HEK293 (cell line): ENCODE measurements at regions not wholly inside any gene's neighbourhood (a gene's known extent, or its start where the extent isn't known, plus 50 kb on each side); places are given as distances from the start of the nearest gene placed in this dataset.

ENCODE experiments used
- CTCF ChIA-PET: fragments of 350-600 bp; formaldehyde crosslinking; extraction: SDS; loops from one replicate; lab custom pipeline; 2021; ENCODE audit warnings: antibody characterized with exemption; lab: Yijun Ruan, JAX
- POLR2A ChIA-PET: fragments of 300-600 bp; formaldehyde crosslinking; extraction: SDS; loops from one replicate; lab custom pipeline; 2020; ENCODE audit warnings: antibody characterized with exemption, inconsistent platforms; lab: Yijun Ruan, JAX
- H3K27ac ChIP-seq: fragments of 200-500 bp; sonication (Bioruptor generic); 2 replicates; pipeline ENCODE4 v1.5.1; 2014; ENCODE audit warnings: low read depth, low read length, control low read depth, inconsistent platforms; ENCODE audit errors: extremely low read depth
- H3K36me3 ChIP-seq, 2 experiments: fragments of 200-500 bp in 1 of 2; sonication (Bioruptor generic) in 1 of 2; 1 replicate in 1 of 2; 2 replicates in 1 of 2; pipeline ENCODE4 v1.5.1; 2014 to 2017; ENCODE audit warnings: inconsistent platforms in 2 of 2, low read length in 2 of 2; ENCODE audit not compliant: control insufficient read depth in 2 of 2, insufficient read depth in 1 of 2
- H3K4me1 ChIP-seq: fragments of 200-500 bp; sonication (Bioruptor generic); 2 replicates; pipeline ENCODE4 v1.5.1; 2014; ENCODE audit warnings: mild to moderate bottlenecking, low read length, inconsistent platforms; ENCODE audit not compliant: control insufficient read depth, insufficient read depth
- H3K4me3 ChIP-seq: 2 replicates; pipeline ENCODE4 v1.5.1; 2011; ENCODE audit warnings: low read depth, mild to moderate bottlenecking, control low read depth, low read length, moderate library complexity
- H3K9me3 ChIP-seq: fragments of 200-500 bp; sonication (Bioruptor generic); 2 replicates; pipeline ENCODE4 v1.5.1; 2014; ENCODE audit warnings: low read depth, low read length, inconsistent platforms; ENCODE audit not compliant: control insufficient read depth, insufficient read depth
- GLI2 ChIP-seq: fragments of 450-650 bp; formaldehyde crosslinking; IDR thresholded peaks from 2 replicates; pipeline ENCODE4; 2017; ENCODE audit warnings: missing biosample characterization, missing genetic modification characterization, low read depth, borderline replicate concordance
- KLF8 ChIP-seq: fragments of 450-650 bp; formaldehyde crosslinking; IDR thresholded peaks from 2 replicates; pipeline ENCODE4 v1.5.1; 2016; ENCODE audit warnings: missing biosample characterization, missing genetic modification characterization
- OSR2 ChIP-seq: fragments of 450-650 bp; formaldehyde crosslinking; IDR thresholded peaks from 2 replicates; pipeline ENCODE4 v1.5.1; 2016; ENCODE audit warnings: missing biosample characterization, missing genetic modification characterization
- SP2 ChIP-seq: fragments of 450-650 bp; formaldehyde crosslinking; IDR thresholded peaks from 2 replicates; pipeline ENCODE4 v1.5.1; 2016; ENCODE audit warnings: missing biosample characterization, missing genetic modification characterization
- SP7 ChIP-seq: fragments of 450-650 bp; formaldehyde crosslinking; IDR thresholded peaks from 2 replicates; pipeline ENCODE4 v1.5.1; 2016; ENCODE audit warnings: missing biosample characterization, missing genetic modification characterization
- TCF7L2 ChIP-seq: IDR thresholded peaks from 2 replicates; pipeline ENCODE4 v1.6.1; 2011; ENCODE audit warnings: low read depth, mild to moderate bottlenecking, inconsistent platforms, low read length, moderate library complexity, borderline replicate concordance
- ZFP3 ChIP-seq: fragments of 450-650 bp; formaldehyde crosslinking; IDR thresholded peaks from 2 replicates; pipeline ENCODE4 v1.5.1; 2016; ENCODE audit warnings: low read depth, missing biosample characterization, missing genetic modification characterization
- ZNF174 ChIP-seq: fragments of 450-650 bp; formaldehyde crosslinking; IDR thresholded peaks from 2 replicates; pipeline ENCODE4 v1.5.0; 2017; ENCODE audit warnings: missing biosample characterization, mild to moderate bottlenecking, missing genetic modification characterization
- ZNF184 ChIP-seq: fragments of 450-650 bp; IDR thresholded peaks from 2 replicates; pipeline ENCODE4 v1.5.1; 2018; ENCODE audit warnings: missing biosample characterization, mild to moderate bottlenecking, missing genetic modification characterization
- ZNF24 ChIP-seq: fragments of 450-650 bp; formaldehyde crosslinking; IDR thresholded peaks from 2 replicates; pipeline ENCODE4 v1.5.1; 2016; ENCODE audit warnings: missing biosample characterization, missing genetic modification characterization
- ZNF48 ChIP-seq: fragments of 450-650 bp; formaldehyde crosslinking; IDR thresholded peaks from 2 replicates; pipeline ENCODE4 v1.5.1; 2016; ENCODE audit warnings: missing biosample characterization, missing genetic modification characterization
- ZNF510 ChIP-seq: fragments of 450-650 bp; formaldehyde crosslinking; IDR thresholded peaks from 2 replicates; pipeline ENCODE4 v1.5.1; 2018; ENCODE audit warnings: mild to moderate bottlenecking, missing genetic modification characterization, missing biosample characterization; ENCODE audit not compliant: insufficient replicate concordance
- ZNF548 ChIP-seq: fragments of 450-650 bp; formaldehyde crosslinking; IDR thresholded peaks from 2 replicates; pipeline ENCODE4 v1.5.1; 2016; ENCODE audit warnings: missing biosample characterization, missing genetic modification characterization
- ZNF610 ChIP-seq: fragments of 450-650 bp; formaldehyde crosslinking; IDR thresholded peaks from 2 replicates; pipeline ENCODE4 v1.5.1; 2016; ENCODE audit warnings: missing biosample characterization, missing genetic modification characterization, borderline replicate concordance
- ZNF626 ChIP-seq: fragments of 450-650 bp; sonication (Bioruptor Pico); formaldehyde crosslinking; IDR thresholded peaks from 2 replicates; pipeline ENCODE4 v1.5.1; 2018; ENCODE audit warnings: missing biosample characterization, missing genetic modification characterization, inconsistent platforms
- ZNF747 ChIP-seq: fragments of 450-650 bp; formaldehyde crosslinking; IDR thresholded peaks from 2 replicates; pipeline ENCODE4 v1.5.1; 2016; ENCODE audit warnings: missing biosample characterization, missing genetic modification characterization
- TF ChIP-seq, protein P1 (sequence below): fragments of 450-650 bp; formaldehyde crosslinking; IDR thresholded peaks from 2 replicates; pipeline ENCODE4 v1.5.1; 2017; ENCODE audit warnings: missing biosample characterization, missing genetic modification characterization
- TF ChIP-seq, protein P2 (sequence below): fragments of 450-650 bp; formaldehyde crosslinking; IDR thresholded peaks from 2 replicates; pipeline ENCODE4 v1.5.1; 2016; ENCODE audit warnings: missing biosample characterization, missing genetic modification characterization
- TF ChIP-seq, protein P3 (sequence below): fragments of 450-650 bp; formaldehyde crosslinking; optimal IDR thresholded peaks from 2 replicates; pipeline ENCODE3; 2016; ENCODE audit warnings: missing biosample characterization, mild to moderate bottlenecking, missing genetic modification characterization
- TF ChIP-seq, protein P4 (sequence below): fragments of 450-650 bp; formaldehyde crosslinking; IDR thresholded peaks from 2 replicates; pipeline ENCODE4 v1.5.1; 2016; ENCODE audit warnings: missing biosample characterization, missing genetic modification characterization
- TF ChIP-seq, protein P5 (sequence below): fragments of 450-650 bp; formaldehyde crosslinking; IDR thresholded peaks from 2 replicates; pipeline ENCODE4 v1.5.1; 2016; ENCODE audit warnings: missing biosample characterization, missing genetic modification characterization

DNA sequence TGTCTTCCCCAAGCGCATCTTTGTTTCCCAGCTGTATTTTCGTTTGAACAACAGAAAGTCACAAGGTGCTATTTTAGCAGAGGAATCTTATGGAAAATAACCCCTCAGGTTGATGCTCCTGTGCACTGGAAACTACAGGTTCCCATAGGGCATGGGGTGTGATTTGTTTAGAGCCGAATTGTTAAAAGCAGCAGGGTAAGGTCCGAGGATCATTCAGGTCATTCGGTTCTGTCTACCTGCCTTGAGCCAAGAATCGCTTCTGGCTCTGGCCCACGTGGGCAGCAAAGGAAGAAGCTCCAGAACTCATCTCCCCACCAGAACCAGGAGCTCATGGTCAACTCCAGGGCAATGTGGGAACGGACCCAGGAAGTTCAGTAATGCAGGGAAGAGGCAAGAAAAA is 116.7 kb upstream of the TPM1 start:
- Histone ChIP-seq H3K4me3 (no peak overlapping the region), H3K27ac (no peak overlapping the region), H3K36me3 (no peaks in the 10 kb centered on the region), H3K9me3 (no peaks in the 10 kb centered on the region), H3K4me1 (peaks cover 4% of the 10 kb centered on the region; the same call in 1 of the 2 replicates)
- ChIA-PET POLR2A (no interaction called here), CTCF (interaction anchor here (1.2 kb wide), 1 partner anchor 8 kb away, joined by 3 read pairs; no protein-coding TSS in a partner anchor)
- TF ChIP-seq, protein P1, sequence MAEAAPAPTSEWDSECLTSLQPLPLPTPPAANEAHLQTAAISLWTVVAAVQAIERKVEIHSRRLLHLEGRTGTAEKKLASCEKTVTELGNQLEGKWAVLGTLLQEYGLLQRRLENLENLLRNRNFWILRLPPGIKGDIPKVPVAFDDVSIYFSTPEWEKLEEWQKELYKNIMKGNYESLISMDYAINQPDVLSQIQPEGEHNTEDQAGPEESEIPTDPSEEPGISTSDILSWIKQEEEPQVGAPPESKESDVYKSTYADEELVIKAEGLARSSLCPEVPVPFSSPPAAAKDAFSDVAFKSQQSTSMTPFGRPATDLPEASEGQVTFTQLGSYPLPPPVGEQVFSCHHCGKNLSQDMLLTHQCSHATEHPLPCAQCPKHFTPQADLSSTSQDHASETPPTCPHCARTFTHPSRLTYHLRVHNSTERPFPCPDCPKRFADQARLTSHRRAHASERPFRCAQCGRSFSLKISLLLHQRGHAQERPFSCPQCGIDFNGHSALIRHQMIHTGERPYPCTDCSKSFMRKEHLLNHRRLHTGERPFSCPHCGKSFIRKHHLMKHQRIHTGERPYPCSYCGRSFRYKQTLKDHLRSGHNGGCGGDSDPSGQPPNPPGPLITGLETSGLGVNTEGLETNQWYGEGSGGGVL (tag by site-specific recombination), result no peak
- TF ChIP-seq SP2 (tag by site-specific recombination) (no peak), ZNF510 (tag by site-specific recombination) (no peak), ZNF626 (tag by site-specific recombination) (no peak), ZNF610 (tag by site-specific recombination) (no peak), GLI2 (tag by site-specific recombination) (no peak), TCF7L2 (no peak), SP7 (tag by site-specific recombination) (no peak), ZNF48 (no peak), ZNF548 (no peak), ZFP3 (tag by site-specific recombination) (no peak), OSR2 (tag by site-specific recombination) (no peak)
- TF ChIP-seq, protein P2, sequence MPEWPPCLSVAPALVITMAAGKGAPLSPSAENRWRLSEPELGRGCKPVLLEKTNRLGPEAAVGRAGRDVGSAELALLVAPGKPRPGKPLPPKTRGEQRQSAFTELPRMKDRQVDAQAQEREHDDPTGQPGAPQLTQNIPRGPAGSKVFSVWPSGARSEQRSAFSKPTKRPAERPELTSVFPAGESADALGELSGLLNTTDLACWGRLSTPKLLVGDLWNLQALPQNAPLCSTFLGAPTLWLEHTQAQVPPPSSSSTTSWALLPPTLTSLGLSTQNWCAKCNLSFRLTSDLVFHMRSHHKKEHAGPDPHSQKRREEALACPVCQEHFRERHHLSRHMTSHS (tag by site-specific recombination), result no peak

DNA sequence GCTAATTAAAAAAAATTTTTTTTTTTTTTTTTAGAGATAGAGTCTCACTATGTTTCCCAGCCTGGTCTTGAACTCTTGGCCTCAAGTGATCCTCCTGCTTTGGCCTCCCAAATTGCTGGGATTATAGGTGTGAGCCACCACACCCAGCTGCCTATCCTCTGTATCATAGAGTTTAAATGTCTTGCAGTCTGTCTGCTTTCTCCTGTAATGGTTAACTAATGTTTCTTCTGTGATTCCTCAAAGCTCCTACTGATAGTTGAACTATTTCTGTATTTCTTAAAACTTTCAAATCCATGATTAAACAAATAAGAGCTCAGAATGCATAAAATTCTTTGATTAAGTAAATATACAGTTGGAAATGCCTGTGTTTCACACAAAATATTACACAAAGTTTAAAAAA is 115.4 kb upstream of the TPM1 start:
- H3K27ac ChIP-seq, result no peak overlapping the region
- TF ChIP-seq ZNF174 (tag by site-specific recombination) (no peak), ZNF24 (no peak), ZNF747 (no peak), ZNF184 (tag by site-specific recombination) (no peak), KLF8 (tag by site-specific recombination) (no peak)
- TF ChIP-seq, protein P3, sequence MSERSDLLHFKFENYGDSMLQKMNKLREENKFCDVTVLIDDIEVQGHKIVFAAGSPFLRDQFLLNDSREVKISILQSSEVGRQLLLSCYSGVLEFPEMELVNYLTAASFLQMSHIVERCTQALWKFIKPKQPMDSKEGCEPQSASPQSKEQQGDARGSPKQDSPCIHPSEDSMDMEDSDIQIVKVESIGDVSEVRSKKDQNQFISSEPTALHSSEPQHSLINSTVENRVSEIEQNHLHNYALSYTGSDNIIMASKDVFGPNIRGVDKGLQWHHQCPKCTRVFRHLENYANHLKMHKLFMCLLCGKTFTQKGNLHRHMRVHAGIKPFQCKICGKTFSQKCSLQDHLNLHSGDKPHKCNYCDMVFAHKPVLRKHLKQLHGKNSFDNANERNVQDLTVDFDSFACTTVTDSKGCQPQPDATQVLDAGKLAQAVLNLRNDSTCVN (tag by site-specific recombination), result no peak
- TF ChIP-seq, protein P4, sequence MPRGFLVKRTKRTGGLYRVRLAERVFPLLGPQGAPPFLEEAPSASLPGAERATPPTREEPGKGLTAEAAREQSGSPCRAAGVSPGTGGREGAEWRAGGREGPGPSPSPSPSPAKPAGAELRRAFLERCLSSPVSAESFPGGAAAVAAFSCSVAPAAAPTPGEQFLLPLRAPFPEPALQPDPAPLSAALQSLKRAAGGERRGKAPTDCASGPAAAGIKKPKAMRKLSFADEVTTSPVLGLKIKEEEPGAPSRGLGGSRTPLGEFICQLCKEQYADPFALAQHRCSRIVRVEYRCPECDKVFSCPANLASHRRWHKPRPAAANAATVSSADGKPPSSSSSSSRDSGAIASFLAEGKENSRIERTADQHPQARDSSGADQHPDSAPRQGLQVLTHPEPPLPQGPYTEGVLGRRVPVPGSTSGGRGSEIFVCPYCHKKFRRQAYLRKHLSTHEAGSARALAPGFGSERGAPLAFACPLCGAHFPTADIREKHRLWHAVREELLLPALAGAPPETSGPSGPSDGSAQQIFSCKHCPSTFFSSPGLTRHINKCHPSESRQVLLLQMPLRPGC (tag by site-specific recombination), result no peak
- TF ChIP-seq, protein P5, sequence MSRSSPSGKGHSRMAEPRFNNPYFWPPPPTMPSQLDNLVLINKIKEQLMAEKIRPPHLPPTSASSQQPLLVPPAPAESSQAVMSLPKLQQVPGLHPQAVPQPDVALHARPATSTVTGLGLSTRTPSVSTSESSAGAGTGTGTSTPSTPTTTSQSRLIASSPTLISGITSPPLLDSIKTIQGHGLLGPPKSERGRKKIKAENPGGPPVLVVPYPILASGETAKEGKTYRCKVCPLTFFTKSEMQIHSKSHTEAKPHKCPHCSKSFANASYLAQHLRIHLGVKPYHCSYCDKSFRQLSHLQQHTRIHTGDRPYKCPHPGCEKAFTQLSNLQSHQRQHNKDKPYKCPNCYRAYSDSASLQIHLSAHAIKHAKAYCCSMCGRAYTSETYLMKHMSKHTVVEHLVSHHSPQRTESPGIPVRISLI (tag by site-specific recombination), result no peak
- TF ChIP-seq, all 188 proteins: peak for 0
- Histone ChIP-seq H3K4me1 (peaks cover 4% of the 10 kb centered on the region; the same call in 1 of the 2 replicates), H3K36me3 (no peaks in the 10 kb centered on the region), H3K4me3 (no peak overlapping the region), H3K9me3 (no peaks in the 10 kb centered on the region)
- POLR2A ChIA-PET, result no interaction called here
- CTCF ChIA-PET, result interaction anchor here (0.7 to 1.2 kb wide), 8 partner anchors 14 to 167 kb away, joined by 3 read pairs; no protein-coding TSS in a partner anchor
